ENCODE measurements at regions not wholly inside any gene's neighbourhood (a gene's known extent, or its start where the extent isn't known, plus 50 kb on each side); places are given as distances from the start of the nearest gene placed in this dataset.

DNA sequence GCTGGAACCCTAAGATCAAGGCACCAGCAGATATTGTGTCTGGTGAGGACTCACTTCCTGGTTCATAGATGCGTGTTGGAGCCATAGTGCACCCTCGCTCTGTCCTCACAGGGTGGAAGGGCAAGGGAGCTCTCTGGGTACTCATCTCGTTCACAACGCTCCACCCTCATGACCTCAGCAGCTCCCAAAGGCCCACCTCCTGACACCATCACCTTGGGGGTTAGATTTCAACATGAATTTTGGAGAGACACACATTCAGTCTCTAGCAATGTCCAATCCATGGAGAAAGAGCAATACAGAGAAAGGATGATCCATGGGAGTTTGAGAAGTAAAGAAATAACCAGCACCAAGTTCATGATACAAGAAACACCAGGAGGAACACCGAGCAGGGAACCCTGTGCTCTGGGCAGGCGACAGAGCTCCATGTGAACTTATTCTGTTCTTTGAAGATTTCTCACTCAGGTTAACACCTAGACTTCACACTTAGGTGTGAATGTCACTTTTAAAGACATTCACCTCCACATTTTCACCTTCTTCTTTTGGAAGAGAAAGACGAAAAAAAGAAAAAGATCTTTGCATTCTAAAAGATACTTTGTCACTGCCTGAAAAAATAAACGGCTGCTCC, 171.8 kb upstream of the FAM9B start:
- POLR2A ChIA-PET: no interaction called here
- no peak overlapping the region for H3K27ac Mint-ChIP-seq
- no peak overlapping the region for H3K4me3 Mint-ChIP-seq
- H3K9me3 ChIP-seq (ENCODE audit: control extremely low read depth in 1 of 3, control insufficient read depth in 2 of 3, insufficient read depth in 1 of 3, low read length in 2 of 3): no peaks in the 10 kb centered on the region
- H3K4me2 ChIP-seq (replicated peaks; ENCODE audit: low read depth, low read length, poor library complexity, severe bottlenecking): no peak overlapping the region
- intact Hi-C loops (cut with micrococcal nuclease): no loop called here
- H3K4me1 ChIP-seq (ENCODE audit: control insufficient read depth in 2 of 2, insufficient read depth in 2 of 2, low read length in 2 of 2): no peaks in the 10 kb centered on the region
- no peak overlapping the region for H3K9ac ChIP-seq (ENCODE audit: low read length)
- no peak overlapping the region for H3K27ac ChIP-seq (ENCODE audit: low read length in 2 of 2)
- no peak for TF ChIP-seq EZH2 (IDR thresholded peaks at IDR 0.05; ENCODE audit: borderline replicate concordance, insufficient read depth, low read depth, low read length, poor library complexity, severe bottlenecking)
- TF ChIP-seq, protein P1, sequence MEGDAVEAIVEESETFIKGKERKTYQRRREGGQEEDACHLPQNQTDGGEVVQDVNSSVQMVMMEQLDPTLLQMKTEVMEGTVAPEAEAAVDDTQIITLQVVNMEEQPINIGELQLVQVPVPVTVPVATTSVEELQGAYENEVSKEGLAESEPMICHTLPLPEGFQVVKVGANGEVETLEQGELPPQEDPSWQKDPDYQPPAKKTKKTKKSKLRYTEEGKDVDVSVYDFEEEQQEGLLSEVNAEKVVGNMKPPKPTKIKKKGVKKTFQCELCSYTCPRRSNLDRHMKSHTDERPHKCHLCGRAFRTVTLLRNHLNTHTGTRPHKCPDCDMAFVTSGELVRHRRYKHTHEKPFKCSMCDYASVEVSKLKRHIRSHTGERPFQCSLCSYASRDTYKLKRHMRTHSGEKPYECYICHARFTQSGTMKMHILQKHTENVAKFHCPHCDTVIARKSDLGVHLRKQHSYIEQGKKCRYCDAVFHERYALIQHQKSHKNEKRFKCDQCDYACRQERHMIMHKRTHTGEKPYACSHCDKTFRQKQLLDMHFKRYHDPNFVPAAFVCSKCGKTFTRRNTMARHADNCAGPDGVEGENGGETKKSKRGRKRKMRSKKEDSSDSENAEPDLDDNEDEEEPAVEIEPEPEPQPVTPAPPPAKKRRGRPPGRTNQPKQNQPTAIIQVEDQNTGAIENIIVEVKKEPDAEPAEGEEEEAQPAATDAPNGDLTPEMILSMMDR (IDR thresholded peaks at IDR 0.05): no peak
- no peak overlapping the region for H3K4me3 ChIP-seq (ENCODE audit: control extremely low read depth in 1 of 5, extremely low read depth in 1 of 5, insufficient read depth in 1 of 5, low read depth in 2 of 5, low read length in 4 of 5)
- no peak for ATAC-seq (ENCODE audit: low read depth)
- no peaks in the 10 kb centered on the region for H3K4me1 Mint-ChIP-seq
- CTCF ChIA-PET: no interaction called here
- H3K27me3 Mint-ChIP-seq: peaks cover 11% of the 10 kb centered on the region
- no peak overlapping the region for H2AFZ ChIP-seq (ENCODE audit: insufficient read depth, low read depth, low read length, poor library complexity, severe bottlenecking)
- no CpG with 5 or more reads among the region's 8 CpGs for WGBS (ENCODE audit: insufficient coverage)
- no peaks in the 10 kb centered on the region for H3K36me3 ChIP-seq (replicated peaks in 1 of 2; ENCODE audit: control extremely low read depth in 1 of 2, control insufficient read depth in 1 of 2, extremely low read depth in 1 of 2, insufficient read depth in 2 of 2, low read length in 1 of 2)
- H3K27me3 ChIP-seq (replicated peaks in 1 of 4; ENCODE audit: control extremely low read depth in 1 of 4, control insufficient read depth in 3 of 4, insufficient read depth in 4 of 4, low read length in 3 of 4): no peaks in the 10 kb centered on the region
- no peaks in the 10 kb centered on the region for H3K9me3 Mint-ChIP-seq (ENCODE audit: insufficient read depth)
- DNase-seq: no peak
- H4K20me1 ChIP-seq (ENCODE audit: control insufficient read depth, insufficient read depth, low read length, poor library complexity, severe bottlenecking): no peaks in the 10 kb centered on the region
- H3K79me2 ChIP-seq (ENCODE audit: control insufficient read depth, insufficient read depth, low read length): no peaks in the 10 kb centered on the region

DNA sequence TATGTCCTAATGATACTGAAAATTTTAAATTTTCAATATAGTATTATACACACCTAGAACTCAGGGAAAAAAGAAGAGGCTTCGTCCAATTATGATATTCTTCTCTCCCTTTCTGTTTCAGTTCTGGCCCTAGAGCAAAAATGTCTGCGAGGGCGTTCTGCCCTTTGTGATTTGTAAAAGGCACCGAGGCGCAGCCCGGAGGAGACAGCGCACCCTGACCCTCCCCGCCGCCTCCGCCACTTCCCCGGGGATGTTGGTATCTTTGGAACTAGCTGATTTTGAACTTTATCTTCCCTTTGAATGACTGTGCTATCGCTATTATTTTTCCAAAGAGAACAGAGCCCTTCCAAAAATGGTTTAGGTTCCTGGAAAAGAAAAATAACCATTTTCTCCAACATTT, 173.2 kb upstream of the FAM9B start:
- no peaks in the 10 kb centered on the region for H3K36me3 ChIP-seq (replicated peaks in 1 of 2; ENCODE audit: control extremely low read depth in 1 of 2, control insufficient read depth in 1 of 2, extremely low read depth in 1 of 2, insufficient read depth in 2 of 2, low read length in 1 of 2)
- ChIA-PET POLR2A (no interaction called here), CTCF (no interaction called here)
- no peak overlapping the region for H3K27ac ChIP-seq (ENCODE audit: low read length in 2 of 2)
- intact Hi-C loops (cut with micrococcal nuclease): no loop called here
- no peaks in the 10 kb centered on the region for H3K27me3 ChIP-seq (replicated peaks in 1 of 4; ENCODE audit: control extremely low read depth in 1 of 4, control insufficient read depth in 3 of 4, insufficient read depth in 4 of 4, low read length in 3 of 4)
- H2AFZ ChIP-seq (ENCODE audit: insufficient read depth, low read depth, low read length, poor library complexity, severe bottlenecking): no peak overlapping the region
- no peaks in the 10 kb centered on the region for H3K4me1 Mint-ChIP-seq
- ATAC-seq (ENCODE audit: low read depth) (no peak), DNase-seq (no peak)
- no peaks in the 10 kb centered on the region for H3K4me1 ChIP-seq (ENCODE audit: control insufficient read depth in 2 of 2, insufficient read depth in 2 of 2, low read length in 2 of 2)
- no peak overlapping the region for H3K4me2 ChIP-seq (replicated peaks; ENCODE audit: low read depth, low read length, poor library complexity, severe bottlenecking)
- no peak overlapping the region for H3K9ac ChIP-seq (ENCODE audit: low read length)
- no CpG with 5 or more reads among the region's 12 CpGs for WGBS (ENCODE audit: insufficient coverage)
- peaks cover 11% of the 10 kb centered on the region for H3K27me3 Mint-ChIP-seq
- no peaks in the 10 kb centered on the region for H4K20me1 ChIP-seq (ENCODE audit: control insufficient read depth, insufficient read depth, low read length, poor library complexity, severe bottlenecking)
- TF ChIP-seq, protein P1 (IDR thresholded peaks at IDR 0.05): no peak
- TF ChIP-seq EZH2 (IDR thresholded peaks at IDR 0.05; ENCODE audit: borderline replicate concordance, insufficient read depth, low read depth, low read length, poor library complexity, severe bottlenecking): no peak
- H3K9me3 ChIP-seq (ENCODE audit: control extremely low read depth in 1 of 3, control insufficient read depth in 2 of 3, insufficient read depth in 1 of 3, low read length in 2 of 3): no peaks in the 10 kb centered on the region
- H3K27ac Mint-ChIP-seq: no peak overlapping the region
- no peaks in the 10 kb centered on the region for H3K79me2 ChIP-seq (ENCODE audit: control insufficient read depth, insufficient read depth, low read length)
- no peaks in the 10 kb centered on the region for H3K9me3 Mint-ChIP-seq (ENCODE audit: insufficient read depth)
- no peak overlapping the region for H3K4me3 ChIP-seq (ENCODE audit: control extremely low read depth in 1 of 5, extremely low read depth in 1 of 5, insufficient read depth in 1 of 5, low read depth in 2 of 5, low read length in 4 of 5)
- no peak overlapping the region for H3K4me3 Mint-ChIP-seq

Measured in B cell (primary cell).